ENCODE measurements at regions not wholly inside any gene's neighbourhood (a gene's known extent, or its start where the extent isn't known, plus 50 kb on each side); places are given as distances from the start of the nearest gene placed in this dataset.

DNA sequence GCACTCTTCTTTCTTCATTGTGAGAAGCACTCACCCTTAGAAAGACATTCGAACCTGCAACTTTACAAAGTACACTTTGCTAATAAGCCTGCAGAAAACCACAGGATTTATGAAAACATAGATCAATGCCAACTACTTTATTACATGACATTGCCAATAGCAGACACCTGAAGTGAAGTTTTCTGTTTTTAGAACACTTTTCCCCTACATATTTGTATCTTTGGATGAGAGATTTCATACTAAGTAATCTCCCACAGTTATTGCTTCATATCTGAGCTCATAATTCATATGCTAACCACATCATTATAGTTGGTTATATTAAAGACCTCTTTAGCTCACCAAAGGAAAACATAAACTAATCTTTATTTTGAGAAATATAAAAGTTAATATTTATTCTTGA, 276.5 kb upstream of the CTSO start:
- DNase-seq (ENCODE audit: low read depth), result no peak
- TF ChIP-seq, protein P1, sequence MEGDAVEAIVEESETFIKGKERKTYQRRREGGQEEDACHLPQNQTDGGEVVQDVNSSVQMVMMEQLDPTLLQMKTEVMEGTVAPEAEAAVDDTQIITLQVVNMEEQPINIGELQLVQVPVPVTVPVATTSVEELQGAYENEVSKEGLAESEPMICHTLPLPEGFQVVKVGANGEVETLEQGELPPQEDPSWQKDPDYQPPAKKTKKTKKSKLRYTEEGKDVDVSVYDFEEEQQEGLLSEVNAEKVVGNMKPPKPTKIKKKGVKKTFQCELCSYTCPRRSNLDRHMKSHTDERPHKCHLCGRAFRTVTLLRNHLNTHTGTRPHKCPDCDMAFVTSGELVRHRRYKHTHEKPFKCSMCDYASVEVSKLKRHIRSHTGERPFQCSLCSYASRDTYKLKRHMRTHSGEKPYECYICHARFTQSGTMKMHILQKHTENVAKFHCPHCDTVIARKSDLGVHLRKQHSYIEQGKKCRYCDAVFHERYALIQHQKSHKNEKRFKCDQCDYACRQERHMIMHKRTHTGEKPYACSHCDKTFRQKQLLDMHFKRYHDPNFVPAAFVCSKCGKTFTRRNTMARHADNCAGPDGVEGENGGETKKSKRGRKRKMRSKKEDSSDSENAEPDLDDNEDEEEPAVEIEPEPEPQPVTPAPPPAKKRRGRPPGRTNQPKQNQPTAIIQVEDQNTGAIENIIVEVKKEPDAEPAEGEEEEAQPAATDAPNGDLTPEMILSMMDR (IDR thresholded peaks at IDR 0.05; ENCODE audit: insufficient read depth, low read length), result no peak
- H3K4me3 ChIP-seq (ENCODE audit: low read depth, low read length), result no peak overlapping the region

DNA sequence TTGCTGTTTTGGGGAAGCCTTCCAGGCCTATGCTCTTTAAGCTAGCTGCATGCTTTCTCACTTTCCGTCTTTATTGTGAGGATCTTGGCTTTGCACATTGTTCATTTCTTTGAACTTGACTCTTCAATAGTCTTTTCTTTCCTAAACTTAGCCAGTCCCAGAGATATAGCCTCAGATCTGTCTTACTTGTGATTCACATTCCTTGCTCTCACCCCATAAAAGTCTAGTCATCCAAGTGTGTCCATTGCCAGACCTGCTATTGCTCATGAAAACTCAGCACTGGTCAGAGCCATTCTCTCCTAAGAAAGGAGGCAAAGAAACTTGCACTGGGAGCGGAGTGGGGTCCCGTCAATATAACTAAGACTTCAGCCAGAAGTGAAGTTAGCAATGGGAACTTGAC, 275.0 kb upstream of the CTSO start:
- no peak for DNase-seq (ENCODE audit: low read depth)
- TF ChIP-seq, protein P1 (IDR thresholded peaks at IDR 0.05; ENCODE audit: insufficient read depth, low read length), result no peak
- H3K4me3 ChIP-seq (ENCODE audit: low read depth, low read length), result no peak overlapping the region

DNA sequence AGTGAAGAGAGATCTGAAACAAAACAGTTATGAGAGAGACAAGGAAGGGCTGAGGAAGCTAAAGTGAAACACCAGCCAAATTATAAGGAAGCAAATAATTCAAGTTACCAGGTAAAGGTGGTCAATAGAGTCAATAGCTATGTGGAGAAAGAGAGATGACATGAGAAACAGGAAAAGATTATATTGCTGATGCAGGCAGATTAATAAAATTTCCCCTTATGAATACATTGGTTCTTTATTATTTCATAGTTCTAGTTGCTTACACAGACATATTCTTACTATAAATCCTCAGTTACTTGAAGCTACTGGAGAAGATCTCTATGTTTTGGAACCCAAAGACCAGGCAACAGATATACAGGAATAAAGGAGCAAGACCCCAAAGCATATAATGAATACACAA, 273.7 kb upstream of the CTSO start:
- DNase-seq (ENCODE audit: low read depth), result no peak
- TF ChIP-seq, protein P1 (IDR thresholded peaks at IDR 0.05; ENCODE audit: insufficient read depth, low read length), result no peak
- H3K4me3 ChIP-seq (ENCODE audit: low read depth, low read length), result no peak overlapping the region

DNA sequence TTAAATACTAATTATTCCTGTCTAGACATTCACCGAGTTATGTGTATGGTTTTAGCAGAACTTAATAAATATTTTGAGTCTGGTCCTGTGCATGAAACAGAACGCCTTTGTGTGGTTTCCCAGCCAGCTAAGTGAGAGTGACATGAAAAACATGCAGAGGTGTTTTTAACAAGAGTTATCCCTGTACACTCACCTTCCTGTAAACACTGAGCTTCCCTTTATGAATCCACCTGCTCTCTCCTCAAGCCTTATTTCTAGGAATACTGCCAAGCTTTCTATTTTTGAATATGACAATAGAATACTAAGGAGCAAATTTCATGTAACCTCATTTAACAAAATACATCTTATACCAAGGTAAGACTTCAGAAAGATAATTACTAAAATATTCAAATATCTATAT, 270.3 kb upstream of the CTSO start:
- TF ChIP-seq, protein P1 (IDR thresholded peaks at IDR 0.05; ENCODE audit: insufficient read depth, low read length), result no peak
- DNase-seq (ENCODE audit: low read depth), result no peak

DNA sequence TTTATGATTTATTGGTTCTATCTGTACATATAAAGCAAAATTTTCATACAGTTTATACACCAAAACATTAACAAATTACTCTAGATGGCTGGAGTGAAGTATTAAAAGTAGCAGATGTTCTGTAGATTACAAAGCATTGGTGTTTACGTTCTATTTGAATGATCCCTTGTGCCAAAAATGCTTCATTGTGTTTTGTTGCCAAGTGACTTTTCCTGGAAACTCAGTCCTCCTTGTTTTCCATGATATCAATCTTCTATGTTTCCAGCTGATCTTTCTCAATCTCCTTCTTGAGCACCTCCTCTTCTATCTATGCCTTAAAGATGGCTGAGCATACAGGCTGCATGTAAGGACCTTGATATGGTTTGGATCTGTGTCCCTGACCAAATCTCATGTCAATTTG, 263.6 kb upstream of the CTSO start:
- no peak overlapping the region for H3K4me3 ChIP-seq (ENCODE audit: low read depth, low read length)
- no peak for DNase-seq (ENCODE audit: low read depth)
- TF ChIP-seq, protein P1 (IDR thresholded peaks at IDR 0.05; ENCODE audit: insufficient read depth, low read length), result no peak

More for the DNA sequence above, 270.3 kb upstream of the CTSO start:
- H3K4me3 ChIP-seq (ENCODE audit: low read depth, low read length), result no peak overlapping the region

DNA sequence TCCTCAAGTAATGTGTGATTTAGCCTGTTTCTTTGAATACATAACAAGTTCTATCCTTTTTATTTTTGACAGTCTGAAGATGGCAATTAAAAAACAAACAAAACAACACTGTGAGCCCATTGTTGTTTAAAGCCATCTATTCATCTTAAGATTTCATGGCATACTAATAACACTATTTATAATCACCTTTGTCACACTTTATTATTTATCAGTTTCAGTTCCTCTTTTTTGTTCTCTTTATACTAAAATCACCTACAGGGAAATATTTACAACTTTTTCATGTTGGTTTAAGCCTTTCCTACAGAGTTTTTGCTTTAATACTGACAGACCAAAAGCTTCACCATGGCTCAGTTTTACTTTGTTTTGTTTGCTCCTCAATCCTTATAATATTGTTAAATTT, 247.4 kb upstream of the CTSO start:
- H3K4me3 ChIP-seq (ENCODE audit: low read depth, low read length), result no peak overlapping the region
- TF ChIP-seq, protein P1 (IDR thresholded peaks at IDR 0.05; ENCODE audit: insufficient read depth, low read length), result no peak
- DNase-seq (ENCODE audit: low read depth), result no peak

DNA sequence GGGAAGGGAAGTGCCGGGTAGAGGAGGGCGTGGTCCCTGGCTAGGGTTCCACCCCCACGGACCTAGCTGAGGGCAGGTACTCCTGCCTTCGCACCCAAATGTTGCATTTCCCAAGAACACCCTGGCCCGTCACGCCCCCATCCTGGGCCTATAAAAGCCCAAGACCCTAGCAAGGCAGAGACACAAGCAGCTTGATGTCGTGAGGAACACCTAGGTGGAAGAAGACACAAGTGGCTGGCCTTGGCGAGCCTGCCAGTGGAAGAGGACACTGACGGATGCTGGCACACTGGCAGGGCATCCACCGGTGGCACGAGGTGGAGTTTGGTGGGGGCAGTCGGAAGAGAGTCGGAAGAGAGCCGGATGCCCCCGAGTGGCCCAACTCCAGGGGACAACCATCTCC, 244.8 kb upstream of the CTSO start:
- TF ChIP-seq, protein P1 (IDR thresholded peaks at IDR 0.05; ENCODE audit: insufficient read depth, low read length), result no peak
- H3K4me3 ChIP-seq (ENCODE audit: low read depth, low read length), result no peak overlapping the region
- DNase-seq (ENCODE audit: low read depth), result no peak
